Right lung (tissue), 2 donors: ENCODE measurements at regions not wholly inside any gene's neighbourhood (a gene's known extent, or its start where the extent isn't known, plus 50 kb on each side); places are given as distances from the start of the nearest gene placed in this dataset.
"Not testable (repeated sequence)": the region's sequence is repeated elsewhere in the genome, so short reads cannot be mapped to it uniquely, and the experiment has no call there.

ENCODE experiments used
- DNase-seq, 2 donors: peaks; one replicate each; pipeline ENCODE4 v3.0.0-alpha.2; 2013

GRCh38 chr1:190679044-190679443, 201.4 kb upstream of the BRINP3 start:
- DNase-seq: no peak

DNA sequence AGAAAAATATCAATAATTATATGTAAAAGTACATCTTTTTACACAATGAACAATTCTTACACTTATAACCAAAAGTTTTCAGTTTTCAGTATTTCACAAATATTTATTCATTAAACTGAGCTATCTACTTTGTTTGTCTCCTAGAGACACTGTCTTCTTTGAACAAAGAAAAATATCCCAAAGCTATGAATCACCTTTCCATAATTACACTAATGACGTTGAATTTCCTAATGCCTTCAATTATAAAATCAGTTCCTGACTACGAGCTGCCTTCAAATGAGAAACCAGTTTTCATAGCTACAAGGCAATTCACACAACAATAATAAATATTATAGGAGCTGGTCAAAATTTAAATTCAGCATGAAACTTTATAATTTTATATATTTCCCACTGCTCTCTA, 201.8 kb upstream of the BRINP3 start:
- DNase-seq: no peak

- DNase-seq: no peak
Measured at GRCh38 chr1:190679983-190680382, 202.3 kb upstream of the BRINP3 start.

- DNase-seq: no peak
Measured at GRCh38 chr1:190685676-190686075, 208.0 kb upstream of the BRINP3 start.

GRCh38 chr1:190688096-190688495, 210.4 kb upstream of the BRINP3 start:
- DNase-seq: no peak

DNA sequence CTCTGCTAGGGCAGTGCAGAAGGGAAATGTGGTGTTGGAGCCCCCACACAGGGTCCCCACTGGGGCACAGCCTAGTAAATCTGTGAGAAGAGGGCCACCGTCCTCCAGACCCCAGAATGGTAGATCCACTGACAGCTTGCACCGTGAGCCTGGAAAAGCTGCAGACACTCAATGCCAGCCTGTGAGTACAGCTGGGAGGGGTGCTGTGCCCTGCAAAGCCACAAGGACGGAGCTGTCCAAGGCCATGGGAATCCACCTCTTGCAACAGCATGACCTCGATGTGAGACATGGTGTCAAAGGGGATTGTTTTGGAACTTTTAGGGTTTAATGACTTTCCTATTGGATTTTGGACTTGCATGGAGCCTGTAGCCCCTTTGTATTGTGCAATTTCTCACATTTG, 220.8 kb upstream of the BRINP3 start:
- DNase-seq: not testable (repeated sequence)

DNA sequence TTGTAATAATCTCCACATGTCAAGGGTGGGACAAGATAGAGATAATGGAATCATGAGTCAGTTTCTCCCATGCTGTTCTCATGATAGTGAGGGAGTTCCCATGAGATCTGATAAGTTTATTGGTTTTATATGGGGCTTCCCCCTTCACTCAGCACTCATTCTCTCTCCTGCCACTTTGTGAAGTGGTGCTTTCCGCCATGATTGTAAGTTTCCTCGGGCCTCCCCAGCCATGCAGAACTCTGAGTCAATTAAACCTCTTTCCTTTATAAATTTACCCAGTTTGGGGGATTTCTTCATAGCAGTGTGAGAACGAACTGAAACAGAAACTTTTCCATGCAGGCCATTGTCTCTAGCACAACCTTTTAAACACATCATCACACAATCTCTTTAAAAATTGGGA, 221.5 kb upstream of the BRINP3 start:
- no peak for DNase-seq

DNA sequence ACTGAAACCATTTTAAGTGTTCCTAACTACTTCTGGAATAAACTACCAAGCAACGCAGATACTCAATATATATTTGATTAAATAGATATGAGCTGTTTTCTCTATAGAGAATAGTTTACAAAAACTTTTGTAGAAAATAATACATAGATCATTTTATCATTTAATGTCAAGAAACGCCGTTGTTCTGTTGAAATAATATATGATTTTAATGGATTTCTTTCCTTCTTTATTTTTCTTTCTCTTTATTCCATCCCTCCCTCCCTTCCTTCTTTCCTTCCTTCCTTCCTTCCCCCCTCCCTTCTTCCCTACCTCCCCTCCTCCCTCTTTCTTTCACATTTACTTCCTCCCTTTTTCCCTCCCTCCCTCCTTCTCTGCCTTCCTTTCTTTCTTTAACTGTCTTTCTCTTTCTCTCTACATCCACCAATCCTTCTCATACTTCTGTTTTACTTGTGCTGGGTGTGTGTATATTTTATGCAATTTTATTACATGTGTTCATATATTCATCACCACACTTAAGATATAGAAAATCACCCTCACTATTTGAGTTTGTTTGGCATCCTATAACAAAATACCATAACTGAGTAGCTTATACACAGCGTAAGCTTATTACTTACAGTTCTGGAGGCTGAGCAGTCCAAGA, 230.9 kb upstream of the BRINP3 start:
- no peak for DNase-seq

DNA sequence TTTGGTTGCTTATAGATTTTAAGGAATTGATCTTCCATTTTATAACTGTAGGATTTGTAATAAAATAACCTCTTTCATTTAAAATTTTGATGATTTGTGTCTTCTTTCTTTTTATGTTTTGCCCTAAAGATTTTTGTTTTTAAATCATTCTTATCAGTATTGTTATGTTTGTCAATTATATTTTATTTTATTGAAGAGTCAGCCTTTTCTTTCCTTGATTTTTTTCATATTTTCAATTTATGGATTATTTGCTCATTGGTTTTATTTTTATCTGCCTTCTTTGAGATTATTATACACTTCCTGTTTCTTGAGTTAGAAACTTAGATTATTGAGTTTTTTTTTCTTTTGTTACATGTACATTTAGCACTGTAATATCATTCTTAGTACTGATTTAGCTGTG, 233.4 kb upstream of the BRINP3 start:
- DNase-seq: no peak

DNA sequence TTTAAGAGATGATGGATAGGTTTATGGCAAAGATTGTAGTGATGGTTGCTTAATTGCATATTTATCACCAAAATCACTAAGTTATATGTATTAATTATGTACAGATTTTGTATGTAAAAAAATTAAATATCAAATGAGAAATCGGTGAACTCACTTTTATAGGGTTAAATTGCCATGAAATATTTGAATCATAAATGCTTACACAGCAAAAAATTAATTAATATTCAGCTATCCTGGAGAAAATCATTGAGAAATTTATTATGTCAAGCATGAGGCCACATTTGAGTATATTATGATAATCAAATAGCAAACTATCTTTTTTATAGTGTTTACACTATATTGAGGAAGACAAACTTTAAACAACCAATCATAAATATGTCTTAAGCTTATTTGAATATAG, 239.4 kb upstream of the BRINP3 start:
- no peak for DNase-seq

DNA sequence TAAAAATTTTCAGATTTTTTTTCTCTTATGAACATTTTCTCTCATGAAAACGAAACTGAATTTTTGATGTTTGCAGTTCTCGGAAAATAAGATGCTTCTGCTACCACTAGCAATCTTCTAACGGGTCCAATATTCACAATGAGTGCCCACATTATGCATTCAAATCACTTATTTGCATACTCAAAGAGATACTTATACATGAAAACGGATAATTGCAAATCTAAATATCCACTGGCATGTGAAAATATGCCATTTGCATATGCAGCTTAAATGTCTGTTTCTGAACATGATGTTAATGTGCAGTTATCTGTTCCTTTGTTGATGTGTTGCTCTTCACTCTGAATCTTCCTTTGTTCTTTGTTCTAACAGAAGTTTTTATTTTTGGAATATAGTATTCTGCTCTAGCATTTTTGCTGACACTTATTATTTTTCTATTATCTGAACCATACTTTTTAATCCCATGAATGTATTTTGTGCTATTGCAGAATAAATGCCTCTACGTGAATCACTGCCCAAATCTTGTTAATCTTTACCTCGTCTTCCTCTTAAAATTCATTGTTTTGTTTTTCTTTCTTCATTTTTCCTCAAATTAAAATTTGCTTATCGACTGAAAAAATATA, 259.4 kb upstream of the BRINP3 start:
- DNase-seq: no peak

DNA sequence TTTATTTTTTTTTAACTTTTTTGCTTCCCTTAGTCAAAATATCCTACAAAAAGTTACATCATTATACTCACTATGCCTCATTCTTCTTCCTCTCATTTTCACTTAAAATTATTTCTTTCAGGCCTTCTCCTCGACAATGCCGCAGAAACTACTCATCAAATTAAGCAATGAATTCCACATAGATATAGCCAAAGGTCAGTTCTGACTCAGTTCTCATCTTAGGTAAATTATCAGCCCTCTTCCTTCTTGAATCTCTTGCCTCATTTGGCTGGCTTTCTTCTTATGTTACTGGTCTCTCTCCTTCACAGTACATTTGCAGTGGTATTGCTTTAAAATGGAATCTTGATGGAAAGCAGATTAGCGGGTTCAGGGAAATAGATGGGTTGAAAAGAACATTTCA, 260.7 kb upstream of the BRINP3 start:
- DNase-seq: no peak

DNA sequence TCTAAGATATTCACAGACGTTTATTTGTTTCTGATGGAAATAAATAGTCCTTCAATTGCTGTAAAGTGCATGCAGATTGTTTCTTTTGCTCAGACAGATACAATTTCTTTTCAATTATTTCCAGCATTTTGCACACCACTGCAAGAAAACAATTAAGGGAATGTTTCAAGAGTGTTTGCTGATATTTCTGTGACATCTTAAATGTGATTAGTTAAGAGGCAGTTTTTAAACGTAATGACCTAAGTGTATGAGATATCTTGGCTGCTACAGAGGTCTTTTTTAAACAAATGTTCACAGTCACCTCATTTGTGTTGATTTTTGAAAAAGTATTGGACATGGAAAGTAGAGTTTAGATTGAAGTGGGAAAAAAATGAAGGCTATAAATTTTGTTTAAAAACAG, 262.3 kb upstream of the BRINP3 start:
- DNase-seq: peak; percentile 53 to 55

DNA sequence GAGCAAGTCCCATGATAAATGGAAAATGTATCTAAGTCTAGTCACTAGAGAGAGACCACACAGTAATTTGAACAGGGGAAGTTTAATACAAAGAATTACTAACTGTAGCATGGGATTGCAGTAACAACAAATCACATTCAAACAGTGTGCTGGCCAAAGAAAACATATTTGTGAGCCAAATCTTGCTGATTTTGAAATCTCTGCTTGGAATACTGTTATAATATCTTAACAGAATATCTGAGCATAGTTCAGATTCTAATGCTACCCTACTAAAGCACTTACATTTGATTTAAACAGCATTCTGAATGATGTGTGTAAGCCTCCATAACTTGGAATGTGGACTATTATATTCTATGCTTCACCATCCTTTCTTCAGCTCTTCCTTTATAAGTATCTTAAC, 270.0 kb upstream of the BRINP3 start:
- peak; percentile 53 to 62 for DNase-seq

- no peak for DNase-seq
Measured at GRCh38 chr1:190752131-190752530, 274.5 kb upstream of the BRINP3 start.

- peak; percentile 82 to 90 for DNase-seq
Measured at GRCh38 chr1:190754666-190755065, 277.0 kb upstream of the BRINP3 start.

DNA sequence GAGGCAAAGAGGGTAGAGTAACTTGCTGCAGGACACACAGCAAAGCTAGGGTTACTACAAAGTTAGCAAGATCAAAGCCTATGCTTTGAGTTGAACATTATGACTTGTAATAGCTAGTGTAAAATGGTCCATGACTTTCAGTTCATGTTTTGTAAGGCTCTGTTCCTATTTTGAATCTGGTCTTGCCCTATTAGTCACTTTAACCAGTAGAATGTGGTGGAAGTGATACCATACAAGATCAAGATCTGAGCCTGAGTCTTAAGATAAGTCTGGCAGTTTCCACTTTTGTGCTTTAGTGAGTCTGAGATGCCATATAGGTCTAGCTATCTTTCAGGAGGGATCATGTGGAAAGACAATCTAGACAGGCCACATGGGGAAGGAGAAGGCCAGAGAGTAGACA, 282.1 kb upstream of the BRINP3 start:
- no peak for DNase-seq

DNA sequence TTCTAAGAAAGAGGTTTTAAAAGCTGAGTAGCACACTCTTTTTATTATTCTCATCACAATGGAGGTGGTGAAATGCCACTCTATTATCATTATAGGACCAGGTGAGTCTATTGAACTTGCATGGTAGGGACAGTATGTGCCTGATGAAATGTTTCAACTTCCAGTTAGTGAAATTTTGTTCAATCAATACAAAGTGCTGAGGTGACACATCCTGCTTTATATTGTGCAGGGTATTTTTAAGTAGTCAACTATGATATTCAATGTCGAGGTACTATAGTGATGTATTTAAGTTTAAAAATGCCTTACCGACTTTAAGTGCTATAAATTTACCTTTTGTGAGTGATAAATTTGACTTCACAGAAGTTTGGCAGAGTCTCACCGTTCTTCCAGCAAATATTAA, 284.7 kb upstream of the BRINP3 start:
- no peak for DNase-seq

DNA sequence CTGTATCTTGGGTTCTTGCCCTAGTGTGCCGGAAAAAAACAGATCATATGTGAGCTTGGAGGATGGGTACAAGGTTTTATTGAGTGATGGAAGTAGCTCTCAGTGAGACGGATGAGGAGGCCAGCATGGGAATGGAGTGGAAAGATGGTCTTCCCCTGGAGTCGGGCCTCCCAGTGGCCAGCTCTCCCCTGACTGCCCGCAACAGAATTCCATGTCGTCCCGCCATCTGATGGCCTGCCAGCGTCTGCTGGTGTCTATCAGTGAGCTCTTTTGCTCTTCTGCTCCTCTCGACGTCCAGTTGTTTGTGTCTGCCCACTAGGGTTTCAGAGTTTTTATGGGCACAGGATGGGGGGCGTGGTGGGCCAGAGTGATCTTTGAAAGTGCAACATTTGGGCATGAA, 315.2 kb upstream of the BRINP3 start:
- DNase-seq: no peak

GRCh38 chr1:190807629-190808028, 330.0 kb upstream of the BRINP3 start:
- peak; percentile 42 to 45 for DNase-seq

DNA sequence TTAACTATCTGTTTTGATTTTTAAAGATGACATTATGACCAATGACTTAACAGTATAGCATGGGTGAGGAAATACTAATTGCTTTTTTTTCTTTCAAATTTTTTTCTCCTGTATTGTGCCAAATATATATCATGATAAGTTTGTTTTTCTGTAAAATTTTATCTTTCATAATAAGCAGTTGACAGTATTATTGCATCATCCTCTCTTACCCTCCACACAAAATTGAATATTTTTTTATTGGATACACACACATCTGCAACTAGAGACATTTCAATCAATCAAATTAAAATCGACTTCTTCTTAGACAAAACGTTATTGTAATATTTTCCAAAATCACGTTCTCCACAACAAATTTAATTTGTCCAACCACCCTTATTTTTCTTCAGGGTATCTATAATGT, 330.4 kb upstream of the BRINP3 start:
- no peak for DNase-seq

DNA sequence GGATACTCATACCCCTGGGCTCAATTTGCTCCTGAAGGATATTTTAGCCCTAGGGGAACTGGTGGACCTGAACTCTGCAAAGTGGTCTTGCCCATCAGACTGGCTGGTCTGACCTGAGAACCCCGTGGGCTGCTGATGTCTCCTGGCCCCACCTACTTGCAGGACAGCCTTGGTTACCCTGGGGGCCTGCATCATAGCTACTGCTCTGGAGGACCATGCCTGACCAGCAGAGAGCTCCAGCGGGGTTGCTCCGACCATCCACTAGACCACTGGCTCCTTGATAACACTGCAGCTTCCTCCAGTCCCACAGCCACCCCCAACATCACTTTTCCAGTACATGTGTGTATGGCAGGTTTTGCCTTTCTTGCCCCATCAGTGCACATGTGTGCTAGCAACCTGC, 331.6 kb upstream of the BRINP3 start:
- DNase-seq: no peak

GRCh38 chr1:190812996-190813395, 335.3 kb upstream of the BRINP3 start:
- DNase-seq: peak in 1 of 2 donors; percentile 32

DNA sequence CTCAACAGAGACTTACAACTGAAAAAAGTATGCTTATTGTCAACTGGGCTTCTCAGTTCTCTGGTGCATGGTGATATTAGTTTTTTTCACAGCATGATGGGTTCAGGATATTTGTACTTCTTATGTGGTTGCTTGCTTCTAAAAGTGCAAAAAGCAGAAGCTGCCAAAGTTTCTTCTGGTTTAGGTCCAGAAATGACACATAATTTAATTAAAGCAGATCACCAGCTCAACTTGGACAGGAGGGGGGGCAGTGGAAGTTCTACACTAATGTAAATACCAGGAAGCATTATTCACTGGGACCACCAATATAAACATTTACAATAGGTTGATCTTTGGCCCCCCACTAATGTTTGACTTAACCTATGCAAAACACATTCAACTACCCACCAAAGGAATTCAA, 354.8 kb upstream of the BRINP3 start:
- DNase-seq: peak; percentile 57 to 60
